ENCODE measurements at regions not wholly inside any gene's neighbourhood (a gene's known extent, or its start where the extent isn't known, plus 50 kb on each side); places are given as distances from the start of the nearest gene placed in this dataset.

DNA sequence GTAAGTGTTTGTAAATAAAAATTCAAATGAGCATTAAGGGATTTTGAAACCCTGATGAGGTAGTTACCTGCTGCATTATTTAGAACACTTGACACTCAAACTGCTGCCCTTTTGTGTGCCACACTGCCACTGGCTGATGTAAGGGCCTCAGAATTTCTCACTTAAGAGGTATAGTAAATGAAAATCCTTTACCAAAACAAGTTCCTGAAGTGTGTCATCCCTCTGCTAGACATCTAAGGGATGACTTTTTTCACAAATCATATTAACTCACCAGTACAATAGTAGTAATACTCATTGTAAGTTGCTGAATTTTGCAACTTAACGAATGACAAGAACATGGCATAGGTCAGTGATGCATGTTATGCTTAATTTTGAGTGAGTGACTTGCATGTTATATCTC, 274.9 kb upstream of the UBE2E3 start:
- no peak for TF ChIP-seq ZNF121 (tag by site-specific recombination; IDR thresholded peaks at IDR 0.05)
- TF ChIP-seq SP2 (tag by site-specific recombination; IDR thresholded peaks at IDR 0.05) = no peak
- TF ChIP-seq, protein P1, sequence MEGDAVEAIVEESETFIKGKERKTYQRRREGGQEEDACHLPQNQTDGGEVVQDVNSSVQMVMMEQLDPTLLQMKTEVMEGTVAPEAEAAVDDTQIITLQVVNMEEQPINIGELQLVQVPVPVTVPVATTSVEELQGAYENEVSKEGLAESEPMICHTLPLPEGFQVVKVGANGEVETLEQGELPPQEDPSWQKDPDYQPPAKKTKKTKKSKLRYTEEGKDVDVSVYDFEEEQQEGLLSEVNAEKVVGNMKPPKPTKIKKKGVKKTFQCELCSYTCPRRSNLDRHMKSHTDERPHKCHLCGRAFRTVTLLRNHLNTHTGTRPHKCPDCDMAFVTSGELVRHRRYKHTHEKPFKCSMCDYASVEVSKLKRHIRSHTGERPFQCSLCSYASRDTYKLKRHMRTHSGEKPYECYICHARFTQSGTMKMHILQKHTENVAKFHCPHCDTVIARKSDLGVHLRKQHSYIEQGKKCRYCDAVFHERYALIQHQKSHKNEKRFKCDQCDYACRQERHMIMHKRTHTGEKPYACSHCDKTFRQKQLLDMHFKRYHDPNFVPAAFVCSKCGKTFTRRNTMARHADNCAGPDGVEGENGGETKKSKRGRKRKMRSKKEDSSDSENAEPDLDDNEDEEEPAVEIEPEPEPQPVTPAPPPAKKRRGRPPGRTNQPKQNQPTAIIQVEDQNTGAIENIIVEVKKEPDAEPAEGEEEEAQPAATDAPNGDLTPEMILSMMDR (tag by site-specific recombination; IDR thresholded peaks at IDR 0.05) = no peak
